ENCODE measurements at regions not wholly inside any gene's neighbourhood (a gene's known extent, or its start where the extent isn't known, plus 50 kb on each side); places are given as distances from the start of the nearest gene placed in this dataset.

GRCh38 chr15:95563634-95564033, 766.9 kb upstream of the NR2F2 start:
- FAIRE-seq, result no peak
- no peak overlapping the region for H3K4me2 ChIP-seq (ENCODE audit: low read depth, low read length)
- H3K9me3 ChIP-seq (ENCODE audit: low read length), result peaks cover 69% of the 10 kb centered on the region
- no peaks in the 10 kb centered on the region; a peak in 1 of 5 replicates for H3K27me3 ChIP-seq (ENCODE audit: control insufficient read depth in 1 of 2, insufficient read depth in 2 of 2, low read length in 2 of 2)
- CTCF ChIA-PET (ENCODE audit: low intra/inter-chr PET ratio, low total read pairs), result no interaction called here
- no peak overlapping the region for H2AFZ ChIP-seq (ENCODE audit: low read length)
- no peak for DNase-seq (ENCODE audit: low spot score)
- BruUV-seq (replicated peaks), result no TSS peak
- H3K4me1 ChIP-seq (ENCODE audit: insufficient read depth, low read length), result no peaks in the 10 kb centered on the region
- no peak overlapping the region for H3K9ac ChIP-seq (ENCODE audit: insufficient read depth, low read depth, low read length)
- ATAC-seq, result no peak
- 13% methylated on average over 4 of the region's 5 CpGs for WGBS (ENCODE audit: low lambda C conversion rate)
- H3K79me2 ChIP-seq (ENCODE audit: insufficient read depth, low read length), result no peaks in the 10 kb centered on the region
- intact Hi-C loops (cut with micrococcal nuclease; ENCODE audit: unreplicated experiment), result no loop called here
- in situ Hi-C loops (cut with HindIII; ENCODE audit: extremely low pct_ligation_motif_present, low pct_unique_long_range_greater_than_20kb), result no loop called here
- no peaks in the 10 kb centered on the region for H4K20me1 ChIP-seq (ENCODE audit: insufficient read depth, low read length)
- H3K4me3 ChIP-seq (replicated peaks in 1 of 3; ENCODE audit: insufficient read depth in 1 of 3, low read depth in 2 of 3, low read length in 3 of 3), result no peak overlapping the region
- H3K27ac ChIP-seq (ENCODE audit: extremely low read length, insufficient read depth, low read length), result no peak overlapping the region
- POLR2A ChIA-PET, result no interaction called here
- TF ChIP-seq FOSL1 (CRISPR knock-in tag; IDR thresholded peaks at IDR 0.05; ENCODE audit: borderline replicate concordance) (no peak), GRHL1 (CRISPR knock-in tag; conservative IDR thresholded peaks at IDR 0.05) (no peak), MEIS2 (CRISPR knock-in tag; IDR thresholded peaks at IDR 0.05) (no peak), MAFK (conservative IDR thresholded peaks at IDR 0.05 in 1 of 2, IDR thresholded peaks at IDR 0.05 in 1 of 2; ENCODE audit: low read length in 2 of 2) (0 out of 4 replicates have a peak, but pooled peaks of 1 of the 2 experiments have one; percentile 1), SMC3 (IDR thresholded peaks at IDR 0.05; ENCODE audit: low read length) (no peak)
- H3K36me3 ChIP-seq (replicated peaks in 1 of 2; ENCODE audit: control insufficient read depth in 1 of 2, insufficient read depth in 2 of 2, low read length in 2 of 2), result no peaks in the 10 kb centered on the region

- TF ChIP-seq ZFX (CRISPR knock-in tag; IDR thresholded peaks at IDR 0.05; ENCODE audit: low read depth) (no peak), EZH2 (conservative IDR thresholded peaks at IDR 0.05; ENCODE audit: low read depth, low read length) (no peak), ZNF296 (CRISPR knock-in tag; conservative IDR thresholded peaks at IDR 0.05) (no peak), ZFP1 (CRISPR knock-in tag; IDR thresholded peaks at IDR 0.05) (no peak), ZNF510 (CRISPR knock-in tag; IDR thresholded peaks at IDR 0.05; ENCODE audit: low read depth) (no peak), ZNF557 (CRISPR knock-in tag; IDR thresholded peaks at IDR 0.05) (no peak), ZNF136 (CRISPR knock-in tag; IDR thresholded peaks at IDR 0.05; ENCODE audit: low read depth) (no peak), PHF20 (CRISPR knock-in tag; IDR thresholded peaks at IDR 0.05) (no peak), ZKSCAN1 (IDR thresholded peaks at IDR 0.05; ENCODE audit: low read length) (no peak), ATF7-NPFF (CRISPR knock-in tag; IDR thresholded peaks at IDR 0.05; ENCODE audit: low read depth) (no peak), ZFY (CRISPR knock-in tag; IDR thresholded peaks at IDR 0.05) (no peak), FOXA1 (IDR thresholded peaks at IDR 0.05) (no peak), FOXA1 (CRISPR knock-in tag; IDR thresholded peaks at IDR 0.05) (no peak), RNF2 (conservative IDR thresholded peaks at IDR 0.05; ENCODE audit: low read depth) (no peak), ZNF773 (CRISPR knock-in tag; IDR thresholded peaks at IDR 0.05; ENCODE audit: borderline replicate concordance) (no peak), MEIS1 (CRISPR knock-in tag; IDR thresholded peaks at IDR 0.05; ENCODE audit: borderline replicate concordance) (no peak), HMG20A (CRISPR knock-in tag; IDR thresholded peaks at IDR 0.05; ENCODE audit: borderline replicate concordance) (no peak)
- DNase-seq (ENCODE audit: low spot score) (no peak), FAIRE-seq (no peak), ATAC-seq (no peak)
- ChIA-PET POLR2A (no interaction called here), CTCF (ENCODE audit: low intra/inter-chr PET ratio, low total read pairs) (no interaction called here)
- in situ Hi-C loops (cut with HindIII; ENCODE audit: extremely low pct_ligation_motif_present, low pct_unique_long_range_greater_than_20kb) (no loop called here), intact Hi-C loops (cut with micrococcal nuclease; ENCODE audit: unreplicated experiment) (no loop called here)
- Histone ChIP-seq H3K4me3 (replicated peaks in 1 of 3; ENCODE audit: insufficient read depth in 1 of 3, low read depth in 2 of 3, low read length in 3 of 3) (no peak overlapping the region), H3K9ac (ENCODE audit: insufficient read depth, low read depth, low read length) (no peak overlapping the region), H3K4me1 (ENCODE audit: insufficient read depth, low read length) (no peaks in the 10 kb centered on the region), H3K27me3 (ENCODE audit: control insufficient read depth in 1 of 2, insufficient read depth in 2 of 2, low read length in 2 of 2) (no peaks in the 10 kb centered on the region; a peak in 1 of 5 replicates), H3K27ac (ENCODE audit: extremely low read length, insufficient read depth, low read length) (no peak overlapping the region), H3K4me2 (ENCODE audit: low read depth, low read length) (no peak overlapping the region), H3K79me2 (ENCODE audit: insufficient read depth, low read length) (no peaks in the 10 kb centered on the region), H3K36me3 (replicated peaks in 1 of 2; ENCODE audit: control insufficient read depth in 1 of 2, insufficient read depth in 2 of 2, low read length in 2 of 2) (no peaks in the 10 kb centered on the region), H2AFZ (ENCODE audit: low read length) (no peak overlapping the region), H3K9me3 (ENCODE audit: low read length) (peaks cover 73% of the 10 kb centered on the region), H4K20me1 (ENCODE audit: insufficient read depth, low read length) (no peaks in the 10 kb centered on the region)
- WGBS (ENCODE audit: low lambda C conversion rate), result 48% methylated on average over 8 of the region's 8 CpGs
- no TSS peak for BruUV-seq (replicated peaks)
Observed at GRCh38 chr15:95565016-95565600, 765.4 kb upstream of the NR2F2 start.
